IMR-90 (cell line): ENCODE measurements at regions not wholly inside any gene's neighbourhood (a gene's known extent, or its start where the extent isn't known, plus 50 kb on each side); places are given as distances from the start of the nearest gene placed in this dataset.

ENCODE experiments used
- ATAC-seq: fragments of 200-7000 bp; cut with Tn5 transposase; 2 replicates; pipeline ENCODE4 v1.9.1; 2020; ENCODE audit warnings: low read depth, mild to moderate bottlenecking, moderate library complexity
- BruUV-seq: library from RNA; stranded (reverse); fragments of 400-500 nt; replicated peaks from 2 replicates; lab custom pipeline; 2021; lab: Mats Ljungman, UMichigan
- CTCF ChIA-PET: fragments of 300-600 bp; formaldehyde crosslinking; extraction: SDS; loops from one replicate; lab custom pipeline; 2021; ENCODE audit warnings: antibody characterized with exemption; lab: Yijun Ruan, JAX
- POLR2A ChIA-PET: fragments of 300-600 bp; sonication (Branson Sonifier 250); formaldehyde crosslinking; loops from one replicate; lab custom pipeline; 2022; ENCODE audit warnings: antibody characterized with exemption; ENCODE audit not compliant: unreplicated experiment; lab: Charles Lee
- DNase-seq: peaks from one replicate; pipeline ENCODE4 v3.0.0; 2013
- H2AFZ ChIP-seq: replicated peaks from 2 replicates; pipeline ENCODE3; 2013; ENCODE audit warnings: low read length, mild to moderate bottlenecking; ENCODE audit not compliant: poor library complexity
- H2AK5ac ChIP-seq: 2 replicates; pipeline ENCODE4 v1.6.1; 2013; ENCODE audit warnings: low read depth, low read length, inconsistent platforms
- H2AK9ac ChIP-seq: replicated peaks from 2 replicates; pipeline ENCODE3; 2013; ENCODE audit warnings: mild to moderate bottlenecking, low read depth, low read length, moderate library complexity; ENCODE audit not compliant: poor library complexity
- H2BK120ac ChIP-seq: 2 replicates; pipeline ENCODE4 v1.6.1; 2013; ENCODE audit warnings: low read depth, low read length, inconsistent platforms
- H2BK15ac ChIP-seq: 3 replicates; pipeline ENCODE4 v1.6.1; 2013; ENCODE audit warnings: low read depth, low read length, inconsistent platforms
- H2BK20ac ChIP-seq: 2 replicates; pipeline ENCODE4 v1.6.1; 2013; ENCODE audit warnings: low read depth, mild to moderate bottlenecking, inconsistent platforms, low read length, moderate library complexity
- H2BK5ac ChIP-seq: 2 replicates; pipeline ENCODE4 v1.6.1; 2013; ENCODE audit warnings: mild to moderate bottlenecking, low read depth, low read length, inconsistent platforms; ENCODE audit not compliant: poor library complexity, severe bottlenecking
- H3K14ac ChIP-seq: replicated peaks from 2 replicates; pipeline ENCODE4 v1.6.1; 2013; ENCODE audit warnings: low read depth, low read length, inconsistent platforms
- H3K18ac ChIP-seq: 2 replicates; pipeline ENCODE4 v1.6.1; 2013; ENCODE audit warnings: low read depth, low read length, control low read depth
- H3K23ac ChIP-seq: 2 replicates; pipeline ENCODE4 v1.6.1; 2013; ENCODE audit warnings: low read depth, low read length, inconsistent platforms
- H3K27ac ChIP-seq: 2 replicates; pipeline ENCODE4 v1.5.1; 2013; ENCODE audit warnings: mild to moderate bottlenecking, control low read depth, low read length; ENCODE audit not compliant: insufficient read depth
- H3K27me3 ChIP-seq: 2 replicates; pipeline ENCODE4 v1.6.1; 2013; ENCODE audit warnings: low read length; ENCODE audit not compliant: control insufficient read depth, insufficient read depth
- H3K36me3 ChIP-seq: 2 replicates; pipeline ENCODE4 v1.6.1; 2013; ENCODE audit warnings: low read length, mixed read lengths; ENCODE audit not compliant: control insufficient read depth, insufficient read depth
- H3K4ac ChIP-seq: 2 replicates; pipeline ENCODE4 v1.6.1; 2013; ENCODE audit warnings: low read depth, low read length, inconsistent platforms
- H3K4me1 ChIP-seq: 2 replicates; pipeline ENCODE4 v1.6.1; 2013; ENCODE audit warnings: low read length, mixed read lengths; ENCODE audit not compliant: control insufficient read depth, insufficient read depth
- H3K4me2 ChIP-seq: 2 replicates; pipeline ENCODE4 v1.6.1; 2013; ENCODE audit warnings: low read depth, mild to moderate bottlenecking, control low read depth, low read length, moderate library complexity
- H3K4me3 ChIP-seq: 2 replicates; pipeline ENCODE4 v1.5.1; 2013; ENCODE audit warnings: low read depth, mild to moderate bottlenecking, control low read depth, low read length, moderate library complexity; ENCODE audit not compliant: insufficient read depth
- H3K56ac ChIP-seq: 2 replicates; pipeline ENCODE4 v1.6.1; 2013; ENCODE audit warnings: low read length, inconsistent platforms; ENCODE audit not compliant: insufficient read depth; ENCODE audit errors: extremely low read depth
- H3K79me1 ChIP-seq, 2 experiments: 2 replicates each; pipeline ENCODE4 v1.6.1; 2013; ENCODE audit warnings: low read length in 2 of 2, inconsistent platforms in 1 of 2, low read depth in 1 of 2
- H3K9ac ChIP-seq: 2 replicates; pipeline ENCODE4 v1.6.1; 2013; ENCODE audit warnings: low read depth, low read length, control low read depth
- H3K9me1 ChIP-seq: 2 replicates; pipeline ENCODE4 v1.6.1; 2013; ENCODE audit warnings: low read length, inconsistent platforms; ENCODE audit not compliant: insufficient read depth
- H3K9me3 ChIP-seq: 2 replicates; pipeline ENCODE4 v1.6.1; 2013; ENCODE audit warnings: low read length; ENCODE audit not compliant: control insufficient read depth, insufficient read depth
- H4K20me1 ChIP-seq: 2 replicates; pipeline ENCODE4 v1.6.1; 2013; ENCODE audit warnings: low read length, inconsistent platforms; ENCODE audit not compliant: insufficient read depth
- H4K5ac ChIP-seq: 2 replicates; pipeline ENCODE4 v1.6.1; 2013; ENCODE audit warnings: mild to moderate bottlenecking, low read depth, low read length, control low read depth
- H4K8ac ChIP-seq, 2 experiments: 2 replicates each; pipeline ENCODE4 v1.6.1; 2013; ENCODE audit warnings: low read depth in 2 of 2, low read length in 2 of 2, control low read depth in 1 of 2, inconsistent platforms in 1 of 2
- H4K91ac ChIP-seq: 2 replicates; pipeline ENCODE4 v1.6.1; 2013; ENCODE audit warnings: low read depth, low read length, inconsistent platforms; ENCODE audit not compliant: insufficient read depth
- BHLHE40 ChIP-seq: fragments of 150-350 bp; IDR thresholded peaks from 2 replicates; pipeline ENCODE4 v1.6.1; 2016; ENCODE audit warnings: mild to moderate bottlenecking, low read depth, low read length
- CHD1 ChIP-seq: IDR thresholded peaks from 2 replicates; pipeline ENCODE4 v1.6.1; 2012; ENCODE audit warnings: low read depth, low read length, improper control_type of control experiment
- FOS ChIP-seq: fragments of 150-350 bp; IDR thresholded peaks from 2 replicates; pipeline ENCODE4 v1.6.1; 2016; ENCODE audit warnings: low read depth, low read length
- MAZ ChIP-seq: IDR thresholded peaks from 2 replicates; pipeline ENCODE4 v1.6.1; 2012; ENCODE audit warnings: low read depth, mild to moderate bottlenecking, low read length, improper control_type of control experiment, moderate library complexity, borderline replicate concordance
- NFE2L2 ChIP-seq: fragments of 150-350 bp; IDR thresholded peaks from 2 replicates; pipeline ENCODE4 v1.6.1; 2016; ENCODE audit warnings: low read depth, mild to moderate bottlenecking, low read length
- POLR2A ChIP-seq: IDR thresholded peaks from 2 replicates; pipeline ENCODE4 v1.6.1; 2012; ENCODE audit warnings: mild to moderate bottlenecking, low read depth, low read length
- SMC3 ChIP-seq: fragments of 150-350 bp; IDR thresholded peaks from 2 replicates; pipeline ENCODE4 v1.6.1; 2016; ENCODE audit warnings: low read depth, mild to moderate bottlenecking, antibody characterized with exemption, low read length, moderate library complexity
- WGBS, 2 experiments: methylation state at CpG; one replicate each; pipeline versions ENCODE4 v1.1.5 to v1.1.7; 2013; ENCODE audit warnings: missing lambda C conversion rate in 2 of 2; ENCODE audit not compliant: insufficient read length in 1 of 2; ENCODE audit errors: extremely low coverage in 2 of 2; 5-methylcytosine and 5-hydroxymethylcytosine counted together
- dilution Hi-C: fragments of 300-500 bp; cut with HindIII; formaldehyde crosslinking; loops from one replicate; pipeline ENCODE4 v1.14.3; 2018; ENCODE audit warnings: low sequenced_read_pairs; ENCODE audit not compliant: unreplicated experiment
- in situ Hi-C: fragments of 300-500 bp; cut with MboI; formaldehyde crosslinking; loops from 3 replicates; pipeline ENCODE4 v1.14.3; 2019; ENCODE audit warnings: low sequenced_read_pairs, inconsistent platforms, mixed read lengths
- intact Hi-C: fragments of 100-400 bp; cut with micrococcal nuclease; formaldehyde crosslinking; loops from 2 replicates; pipeline ENCODE4 v1.10.0; 2022
- TF ChIP-seq, protein P1 (sequence below): fragments of 150-350 bp; IDR thresholded peaks from 2 replicates; pipeline ENCODE4 v1.6.1; 2016; ENCODE audit warnings: low read depth, mild to moderate bottlenecking, low read length, moderate library complexity, borderline replicate concordance
- TF ChIP-seq, protein P2 (sequence below): fragments of 150-350 bp; IDR thresholded peaks from 2 replicates; pipeline ENCODE4 v1.6.1; 2017; ENCODE audit warnings: mild to moderate bottlenecking, antibody characterized with exemption, low read length, low read depth
- TF ChIP-seq, protein P3 (sequence below): conservative IDR thresholded peaks from 2 replicates; pipeline ENCODE4 v1.5.1; 2012; ENCODE audit warnings: mild to moderate bottlenecking, low read depth, low read length, improper control_type of control experiment

DNA sequence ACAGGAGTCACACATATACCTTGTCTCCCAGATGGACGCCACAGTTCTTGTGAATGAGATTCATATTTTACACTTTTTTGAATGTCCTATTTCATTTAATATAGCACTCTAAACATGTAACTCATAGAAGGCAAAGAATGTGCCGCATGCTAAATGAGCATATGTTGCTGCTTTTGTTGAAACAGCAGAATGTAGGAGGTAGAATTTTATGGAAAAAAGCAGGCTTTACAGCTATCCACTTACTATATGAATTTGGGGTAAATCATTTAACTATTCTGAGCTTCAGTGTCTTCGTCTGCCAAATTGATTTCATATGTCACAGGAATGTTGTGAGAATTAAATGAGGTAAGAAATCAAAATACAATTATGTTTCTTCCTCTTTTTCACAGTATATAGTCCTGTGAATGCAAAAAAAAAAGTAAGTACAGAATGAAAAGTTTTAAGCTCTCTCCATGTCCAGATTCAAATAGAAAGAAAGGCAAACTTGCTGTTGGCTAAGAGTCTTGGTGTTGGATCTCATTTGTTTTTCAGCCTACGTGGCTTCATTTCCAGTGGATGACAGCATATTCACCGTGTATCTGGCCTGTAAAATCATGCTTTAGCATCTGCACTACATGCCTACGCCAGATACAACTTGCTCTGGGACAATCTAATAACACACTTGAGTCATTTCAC is 154.7 kb upstream of the CNTNAP5 start:
- Histone ChIP-seq H3K27ac (no peak overlapping the region), H3K27me3 (no peaks in the 10 kb centered on the region), H2BK15ac (no peak overlapping the region), H2BK20ac (no peak overlapping the region), H3K36me3 (no peaks in the 10 kb centered on the region), H3K4me1 (no peaks in the 10 kb centered on the region), H3K4me2 (no peak overlapping the region), H3K4me3 (no peak overlapping the region), H3K79me1 (no peaks in the 10 kb centered on the region), H3K9me3 (peaks cover 8% of the 10 kb centered on the region), H3K9me1 (no peaks in the 10 kb centered on the region), H2AFZ (no peak overlapping the region), H3K23ac (no peak overlapping the region), H2BK120ac (no peak overlapping the region), H3K18ac (no peak overlapping the region), H3K14ac (no peak overlapping the region), H2AK5ac (no peak overlapping the region), H2BK5ac (no peak overlapping the region), H4K8ac (no peak overlapping the region), H4K91ac (no peak overlapping the region), H3K4ac (no peak overlapping the region), H3K56ac (no peak overlapping the region), H3K9ac (no peak overlapping the region), H4K5ac (no peak overlapping the region), H2AK9ac (no peak overlapping the region), H4K20me1 (no peaks in the 10 kb centered on the region)
- CTCF ChIA-PET = no interaction called here
- WGBS, 2 experiments = 43% methylated on average over 2 of the region's 6 CpGs; no CpG with 5 or more reads in 1 of the 2 experiments
- ATAC-seq (no peak), DNase-seq (no peak)
- POLR2A ChIA-PET = no interaction called here
- in situ Hi-C loops (no loop called here), intact Hi-C loops (no loop called here), dilution Hi-C loops (no loop called here)
- no peak for TF ChIP-seq NFE2L2
- no peak for TF ChIP-seq BHLHE40
- no peak for TF ChIP-seq CHD1
- TF ChIP-seq FOS = no peak
- TF ChIP-seq, protein P1, sequence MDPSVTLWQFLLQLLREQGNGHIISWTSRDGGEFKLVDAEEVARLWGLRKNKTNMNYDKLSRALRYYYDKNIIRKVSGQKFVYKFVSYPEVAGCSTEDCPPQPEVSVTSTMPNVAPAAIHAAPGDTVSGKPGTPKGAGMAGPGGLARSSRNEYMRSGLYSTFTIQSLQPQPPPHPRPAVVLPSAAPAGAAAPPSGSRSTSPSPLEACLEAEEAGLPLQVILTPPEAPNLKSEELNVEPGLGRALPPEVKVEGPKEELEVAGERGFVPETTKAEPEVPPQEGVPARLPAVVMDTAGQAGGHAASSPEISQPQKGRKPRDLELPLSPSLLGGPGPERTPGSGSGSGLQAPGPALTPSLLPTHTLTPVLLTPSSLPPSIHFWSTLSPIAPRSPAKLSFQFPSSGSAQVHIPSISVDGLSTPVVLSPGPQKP = no peak
- TF ChIP-seq, protein P2, sequence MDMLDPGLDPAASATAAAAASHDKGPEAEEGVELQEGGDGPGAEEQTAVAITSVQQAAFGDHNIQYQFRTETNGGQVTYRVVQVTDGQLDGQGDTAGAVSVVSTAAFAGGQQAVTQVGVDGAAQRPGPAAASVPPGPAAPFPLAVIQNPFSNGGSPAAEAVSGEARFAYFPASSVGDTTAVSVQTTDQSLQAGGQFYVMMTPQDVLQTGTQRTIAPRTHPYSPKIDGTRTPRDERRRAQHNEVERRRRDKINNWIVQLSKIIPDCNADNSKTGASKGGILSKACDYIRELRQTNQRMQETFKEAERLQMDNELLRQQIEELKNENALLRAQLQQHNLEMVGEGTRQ = no peak
- no peak for TF ChIP-seq SMC3
- TF ChIP-seq, protein P3, sequence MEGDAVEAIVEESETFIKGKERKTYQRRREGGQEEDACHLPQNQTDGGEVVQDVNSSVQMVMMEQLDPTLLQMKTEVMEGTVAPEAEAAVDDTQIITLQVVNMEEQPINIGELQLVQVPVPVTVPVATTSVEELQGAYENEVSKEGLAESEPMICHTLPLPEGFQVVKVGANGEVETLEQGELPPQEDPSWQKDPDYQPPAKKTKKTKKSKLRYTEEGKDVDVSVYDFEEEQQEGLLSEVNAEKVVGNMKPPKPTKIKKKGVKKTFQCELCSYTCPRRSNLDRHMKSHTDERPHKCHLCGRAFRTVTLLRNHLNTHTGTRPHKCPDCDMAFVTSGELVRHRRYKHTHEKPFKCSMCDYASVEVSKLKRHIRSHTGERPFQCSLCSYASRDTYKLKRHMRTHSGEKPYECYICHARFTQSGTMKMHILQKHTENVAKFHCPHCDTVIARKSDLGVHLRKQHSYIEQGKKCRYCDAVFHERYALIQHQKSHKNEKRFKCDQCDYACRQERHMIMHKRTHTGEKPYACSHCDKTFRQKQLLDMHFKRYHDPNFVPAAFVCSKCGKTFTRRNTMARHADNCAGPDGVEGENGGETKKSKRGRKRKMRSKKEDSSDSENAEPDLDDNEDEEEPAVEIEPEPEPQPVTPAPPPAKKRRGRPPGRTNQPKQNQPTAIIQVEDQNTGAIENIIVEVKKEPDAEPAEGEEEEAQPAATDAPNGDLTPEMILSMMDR = no peak
- TF ChIP-seq MAZ = no peak
- no peak for TF ChIP-seq POLR2A
- BruUV-seq = no TSS peak
